GM18502 (cell line): ENCODE measurements at regions not wholly inside any gene's neighbourhood (a gene's known extent, or its start where the extent isn't known, plus 50 kb on each side); places are given as distances from the start of the nearest gene placed in this dataset.

ENCODE experiments used
- ATAC-seq: cut with Tn5 transposase; IDR thresholded peaks from one replicate; pipeline ENCODE4 v1.9.1; 2021; ENCODE audit warnings: mild to moderate bottlenecking; ENCODE audit not compliant: unreplicated experiment, poor library complexity

DNA sequence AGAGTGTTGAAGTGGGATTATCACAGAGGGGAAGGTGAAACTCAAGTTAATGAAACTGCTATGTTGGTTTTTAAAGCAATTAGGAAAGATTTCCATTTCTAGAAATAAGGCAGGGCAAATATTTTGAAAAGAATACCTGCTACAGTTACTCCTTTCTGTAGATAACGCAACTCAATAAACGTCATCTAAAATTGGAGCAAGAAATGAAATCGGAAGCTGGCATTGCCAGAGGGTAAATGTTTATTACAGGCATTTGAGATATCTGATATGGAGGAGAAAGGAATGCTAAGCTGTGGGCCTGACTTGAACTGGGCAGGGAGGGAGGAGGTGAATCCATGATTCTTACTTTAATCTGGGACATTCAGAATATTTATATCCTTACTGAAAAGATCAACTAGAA lies 217.0 kb upstream of the ADARB2 start:
- no peak for ATAC-seq

DNA sequence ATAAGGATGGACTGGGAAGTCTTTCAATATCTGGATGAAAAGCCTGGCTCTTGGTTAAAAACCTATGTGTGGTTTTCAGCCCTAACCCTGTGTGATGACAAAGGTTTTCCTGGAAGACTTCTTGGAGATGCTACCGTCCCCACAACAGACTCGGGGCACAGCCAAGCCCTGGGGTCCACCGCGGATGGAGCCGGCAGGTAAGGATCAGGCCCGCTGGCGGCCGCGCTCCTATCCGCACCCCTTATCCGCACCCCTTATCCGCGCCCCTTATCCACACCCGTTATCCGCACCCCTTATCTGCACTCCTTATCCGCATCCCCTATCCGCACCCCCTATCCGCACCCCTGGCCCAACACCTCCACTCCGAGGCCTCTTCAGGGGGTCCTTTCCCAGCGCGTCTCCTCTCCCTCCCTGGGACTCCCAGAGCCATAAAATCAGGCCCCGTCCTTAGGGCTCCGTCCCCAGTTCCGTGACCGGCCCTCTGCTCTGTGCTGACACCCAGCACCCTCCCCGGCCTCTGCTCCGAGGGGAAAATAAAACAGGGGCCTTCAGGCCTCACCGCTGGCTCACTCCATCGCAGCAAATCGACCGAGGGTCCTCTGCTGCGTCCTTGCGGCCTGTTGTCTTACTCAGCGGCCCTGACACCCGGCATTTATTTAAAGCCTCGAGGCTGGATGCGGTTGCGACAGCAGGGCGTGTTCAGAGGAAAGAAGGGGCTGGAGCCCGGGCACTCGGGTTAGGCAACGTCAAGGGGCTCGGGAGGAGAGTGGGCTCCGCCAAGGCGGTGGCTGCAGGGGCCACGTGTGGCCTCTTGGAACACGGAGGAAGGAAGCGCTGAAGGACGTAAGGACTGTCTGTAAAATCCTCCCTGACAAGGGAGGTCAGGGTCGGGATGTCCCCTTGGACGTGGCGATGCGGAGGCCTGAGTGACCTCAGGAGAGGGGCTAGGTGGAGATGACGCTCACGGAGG lies 215.1 kb upstream of the ADARB2 start:
- ATAC-seq = no peak

DNA sequence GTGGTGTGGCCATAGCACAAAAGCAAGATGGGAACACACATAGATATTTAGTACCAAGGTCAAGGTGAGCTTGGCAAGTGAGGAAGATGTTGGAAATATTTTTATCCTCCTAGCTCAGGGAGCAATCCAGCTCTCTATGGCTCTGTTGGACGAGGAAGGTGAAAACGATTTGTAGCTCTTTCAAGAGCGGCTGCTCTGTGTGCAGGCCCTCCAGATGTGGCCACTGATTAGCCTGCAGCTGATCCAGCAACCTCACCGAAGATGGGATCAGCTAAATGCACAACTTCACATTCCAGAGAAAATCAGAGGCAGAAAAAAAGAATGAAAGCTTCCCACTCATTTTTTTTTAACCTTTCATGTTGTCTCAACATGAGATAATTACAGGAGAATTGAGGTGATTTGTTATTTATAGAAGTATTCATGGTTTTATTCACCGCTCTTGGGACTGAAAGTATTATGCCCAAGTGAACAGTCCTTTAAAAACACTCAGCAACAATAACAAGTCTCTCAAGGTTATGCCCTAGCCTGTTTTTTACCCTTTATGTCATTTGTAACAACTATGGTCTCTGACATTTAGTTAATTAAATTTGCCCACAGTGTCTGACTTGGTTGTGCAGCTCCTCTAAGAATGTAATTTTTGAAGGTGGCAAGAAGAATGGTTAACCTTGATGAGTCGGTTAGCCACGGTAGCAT lies 213.6 kb upstream of the ADARB2 start:
- no peak for ATAC-seq

DNA sequence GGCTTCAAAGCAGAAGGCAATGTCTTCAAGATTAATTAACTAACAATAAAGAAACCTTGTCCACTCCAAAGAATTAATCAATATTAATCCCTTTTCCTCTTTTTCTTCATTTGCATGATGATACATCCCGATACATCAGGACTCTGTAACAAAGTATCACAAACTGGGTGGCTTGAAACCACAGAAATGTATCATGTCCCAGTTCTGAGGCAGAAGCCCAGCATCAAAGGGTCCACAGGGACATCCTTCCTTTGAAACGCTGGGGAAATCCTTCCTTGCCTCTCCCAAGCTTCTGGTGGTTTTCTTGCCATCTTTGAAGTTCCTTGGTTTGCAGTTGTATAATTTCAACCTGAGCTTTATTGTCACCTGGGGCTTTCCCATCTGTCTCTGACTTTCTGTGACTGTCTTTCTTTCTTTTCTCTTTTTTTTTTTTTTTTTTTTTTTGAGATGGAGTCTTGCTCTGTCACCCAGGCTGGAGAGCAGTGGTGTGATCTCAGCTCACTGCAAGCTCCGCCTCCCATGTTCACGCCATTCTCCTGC lies 210.2 kb upstream of the ADARB2 start:
- ATAC-seq = no peak

DNA sequence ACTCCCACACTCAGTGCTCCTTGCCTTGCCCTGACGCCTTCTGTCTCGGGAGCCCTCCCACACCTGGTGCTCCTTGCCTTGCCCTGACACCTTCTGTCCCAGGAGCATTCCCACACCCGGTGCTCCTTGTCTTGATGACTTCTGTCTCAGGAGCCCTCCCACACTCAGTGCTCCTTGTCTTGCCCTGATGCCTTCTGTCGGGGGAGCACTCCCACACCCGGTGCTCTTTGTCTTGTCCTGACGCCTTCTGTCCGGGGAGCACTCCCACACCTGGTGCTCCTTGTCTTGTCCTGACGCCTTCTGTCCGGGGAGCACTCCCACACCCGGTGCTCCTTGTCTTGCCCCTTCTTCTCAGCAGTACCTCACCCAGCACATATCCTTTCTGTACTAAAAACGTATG lies 207.2 kb upstream of the ADARB2 start:
- no peak for ATAC-seq

DNA sequence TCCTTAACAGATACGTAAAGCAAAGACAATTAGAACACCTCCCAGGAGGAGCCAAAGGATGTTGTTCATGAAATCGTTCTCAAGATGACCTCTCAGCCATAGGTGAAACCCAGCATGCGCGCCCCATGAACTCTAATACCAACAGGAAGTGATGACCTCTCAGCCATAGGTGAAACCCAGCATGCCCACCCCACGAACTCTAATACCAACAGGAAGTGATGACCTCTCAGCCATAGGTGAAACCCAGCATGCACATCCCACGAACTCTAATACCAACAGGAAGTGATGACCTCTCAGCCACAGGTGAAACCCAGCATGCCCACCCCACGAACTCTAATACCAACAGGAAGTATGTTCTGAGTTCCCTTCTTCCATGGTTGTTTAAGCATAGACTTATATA lies 205.2 kb upstream of the ADARB2 start:
- no peak for ATAC-seq

DNA sequence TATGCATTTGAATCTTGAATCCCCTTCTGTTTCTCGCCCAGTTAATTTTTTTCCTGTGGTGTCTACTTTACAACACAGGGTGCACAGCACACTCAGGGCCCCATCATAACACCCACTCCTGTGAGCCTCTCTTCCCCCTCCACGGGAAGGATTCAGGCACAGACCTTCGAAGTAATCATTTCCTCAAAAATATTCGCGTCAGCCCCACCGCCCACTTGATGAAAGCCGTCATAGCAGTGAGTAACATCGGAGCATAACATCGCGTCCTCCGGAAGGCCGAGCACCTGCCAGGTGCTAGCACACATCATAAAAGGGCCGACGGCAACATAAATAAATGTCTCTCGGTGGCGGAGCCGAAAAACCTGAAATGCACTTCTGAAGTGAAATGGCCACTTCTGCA lies 201.7 kb upstream of the ADARB2 start:
- ATAC-seq = no peak

DNA sequence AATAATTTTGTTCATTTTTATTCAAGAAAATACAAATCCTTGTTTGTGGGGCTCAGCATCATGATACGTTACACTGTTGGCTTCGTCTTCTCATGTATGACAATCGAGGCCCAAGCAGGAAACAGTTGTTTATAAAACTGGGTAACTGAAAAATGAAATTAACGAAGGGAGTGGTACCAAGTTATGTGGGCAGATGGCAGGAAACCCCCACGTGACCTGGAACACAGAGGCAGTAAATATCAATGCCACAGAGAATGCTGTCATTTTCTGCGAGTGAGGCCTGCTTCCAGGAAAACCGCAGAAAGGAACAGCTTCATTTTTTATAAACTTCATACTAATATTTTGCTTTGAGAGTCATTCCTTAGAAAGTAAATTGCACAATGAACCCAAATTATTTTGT lies 201.0 kb upstream of the ADARB2 start:
- no peak for ATAC-seq

DNA sequence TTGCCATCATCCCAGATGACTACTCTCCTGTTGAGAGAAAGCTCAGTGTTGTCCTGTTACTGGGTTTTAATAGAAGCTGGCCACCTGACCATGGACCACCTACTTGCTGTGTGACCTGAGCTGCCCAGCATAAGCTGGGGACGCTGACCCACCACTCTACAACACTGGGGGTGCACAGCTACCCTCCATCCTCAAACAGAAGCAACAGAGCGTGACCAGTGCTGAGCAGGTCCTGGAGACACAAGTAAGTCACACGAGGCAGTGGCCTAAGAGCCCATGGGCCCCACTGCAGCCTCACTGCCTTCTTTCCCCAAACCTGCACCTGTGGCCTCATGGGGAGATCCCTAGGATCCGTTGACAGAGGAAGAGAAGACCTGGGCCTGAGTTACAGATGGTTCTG lies 198.6 kb upstream of the ADARB2 start:
- ATAC-seq = no peak

DNA sequence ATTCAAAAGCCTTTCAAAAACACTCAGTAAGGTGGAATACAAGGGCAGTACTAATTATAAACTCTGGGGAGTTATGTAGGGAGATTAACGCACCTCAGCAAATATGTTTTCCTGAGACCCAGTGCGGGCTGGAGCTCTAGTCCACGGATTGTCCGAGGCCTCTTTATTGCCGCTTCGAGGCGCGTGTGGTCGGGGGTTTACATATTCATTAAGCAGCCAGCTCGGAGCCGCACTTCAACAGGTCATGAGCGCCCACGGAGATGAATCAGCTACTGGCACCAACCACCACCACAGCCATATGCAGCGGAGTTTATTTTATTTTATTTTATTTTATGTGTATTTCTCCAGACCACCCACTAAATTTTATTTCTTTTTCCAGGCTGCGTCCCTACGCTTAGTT lies 195.9 kb upstream of the ADARB2 start:
- no peak for ATAC-seq

DNA sequence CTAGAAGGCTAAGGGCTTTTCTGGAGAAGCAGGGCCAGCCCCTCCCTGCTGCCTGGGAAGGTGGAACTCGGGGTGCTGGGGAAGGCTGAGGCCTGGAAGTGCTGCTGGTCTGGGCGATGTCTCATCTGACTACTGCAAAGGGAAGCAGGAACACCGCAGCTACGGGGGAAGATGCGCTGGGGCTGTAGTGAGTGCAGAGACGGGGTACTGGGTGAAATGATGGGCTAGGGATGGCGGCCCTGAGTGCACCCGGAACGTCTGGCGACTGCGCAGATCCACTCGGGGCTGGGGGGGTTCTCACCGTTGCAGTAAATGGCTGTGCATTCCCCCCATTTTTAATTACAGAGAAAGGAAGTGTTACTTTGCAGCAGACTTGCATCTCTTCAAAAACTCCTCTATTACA lies 195.4 kb upstream of the ADARB2 start:
- ATAC-seq = no peak

DNA sequence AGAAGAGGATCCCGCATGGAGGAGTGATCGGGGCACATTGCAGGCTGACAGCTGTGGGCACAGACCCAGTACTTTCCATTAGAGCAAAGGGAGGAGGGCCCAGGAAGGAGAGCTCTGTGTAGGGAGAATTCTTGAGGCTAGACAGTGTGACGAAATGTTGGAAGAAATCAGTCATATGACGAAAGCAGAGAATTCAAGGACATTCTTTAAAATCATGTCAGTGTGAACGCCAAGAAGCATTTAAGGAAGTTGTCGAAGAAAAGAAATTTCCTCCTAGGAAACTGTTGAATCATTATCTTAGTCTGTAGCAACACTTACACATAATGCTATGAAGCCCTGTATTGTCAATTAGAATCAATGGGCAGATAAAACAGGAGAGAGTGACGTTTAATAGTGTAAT lies 191.3 kb upstream of the ADARB2 start:
- ATAC-seq = no peak

DNA sequence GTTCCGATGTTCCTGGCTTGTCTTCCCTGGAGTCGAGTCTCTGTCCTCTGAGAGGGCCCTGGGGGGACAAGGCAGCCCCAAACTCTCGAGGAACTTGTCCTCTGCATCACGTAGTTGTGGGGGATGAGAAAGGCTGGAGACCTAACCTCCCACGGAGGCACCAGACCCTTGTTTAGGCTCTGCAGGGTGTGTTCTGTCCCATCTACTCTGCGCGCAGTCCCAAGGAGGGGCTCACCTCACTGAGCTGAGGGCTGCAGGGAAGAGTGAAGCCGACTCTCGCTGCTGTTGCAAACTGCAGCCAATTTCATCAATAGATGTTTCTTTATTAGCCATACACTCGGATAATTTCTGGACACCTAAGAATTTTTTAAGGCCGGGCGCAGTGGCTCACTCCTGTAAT lies 186.7 kb upstream of the ADARB2 start:
- ATAC-seq = no peak

DNA sequence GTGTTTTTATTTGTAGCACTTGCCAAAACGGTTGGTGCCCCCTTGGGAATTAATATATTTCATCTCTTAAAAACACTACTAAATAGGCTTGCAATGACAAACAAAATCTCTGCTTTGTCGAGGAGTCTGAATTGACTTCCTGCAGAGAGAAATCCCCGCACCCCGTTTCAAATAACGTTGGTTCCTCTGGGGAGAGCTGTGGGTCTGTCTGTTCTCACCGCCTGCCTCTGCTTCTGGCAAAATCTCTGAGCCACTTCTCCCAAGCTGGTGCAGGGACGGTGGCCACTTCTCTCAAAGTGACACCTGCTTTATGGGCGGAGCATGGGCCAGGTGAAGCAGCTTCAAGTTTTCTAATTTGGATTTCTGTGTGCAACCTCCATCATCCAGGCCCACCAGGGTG lies 186.3 kb upstream of the ADARB2 start:
- no peak for ATAC-seq

DNA sequence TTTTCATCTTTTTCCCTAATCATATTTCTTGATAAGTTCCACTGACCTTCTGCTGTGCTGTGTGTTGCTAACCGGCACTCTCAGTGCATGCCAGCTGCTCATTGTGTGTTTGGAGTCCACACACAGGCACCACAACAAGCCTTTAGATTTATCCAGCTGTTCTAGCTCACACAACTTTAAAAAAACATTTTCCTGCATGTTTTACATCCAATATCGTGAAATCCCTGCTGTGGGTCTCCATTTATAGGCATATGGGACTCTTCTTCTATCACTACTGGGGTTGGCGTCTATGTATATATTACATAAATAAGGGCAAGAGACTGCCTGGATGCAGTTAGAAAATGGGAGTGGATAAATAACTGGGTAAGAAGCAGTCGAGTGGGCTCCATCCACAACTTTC lies 183.6 kb upstream of the ADARB2 start:
- ATAC-seq = no peak

DNA sequence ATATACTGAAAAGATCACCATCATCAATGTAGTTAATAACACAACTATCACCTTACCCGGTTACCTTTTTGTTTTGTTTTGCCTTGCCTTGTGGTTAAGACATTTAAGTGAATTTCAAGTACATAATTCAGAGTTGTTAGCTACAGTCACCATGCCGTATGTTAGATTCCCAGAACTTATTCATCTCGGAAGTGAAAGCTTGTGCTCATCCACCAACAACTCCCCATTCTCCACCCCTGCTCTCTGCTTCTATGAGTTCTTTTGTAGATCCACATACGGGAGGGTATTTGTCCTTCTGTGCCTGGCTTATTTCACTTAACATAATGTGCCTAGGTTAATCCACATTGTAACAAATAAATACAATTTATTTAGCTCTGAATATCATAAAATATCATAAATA lies 182.8 kb upstream of the ADARB2 start:
- no peak for ATAC-seq

DNA sequence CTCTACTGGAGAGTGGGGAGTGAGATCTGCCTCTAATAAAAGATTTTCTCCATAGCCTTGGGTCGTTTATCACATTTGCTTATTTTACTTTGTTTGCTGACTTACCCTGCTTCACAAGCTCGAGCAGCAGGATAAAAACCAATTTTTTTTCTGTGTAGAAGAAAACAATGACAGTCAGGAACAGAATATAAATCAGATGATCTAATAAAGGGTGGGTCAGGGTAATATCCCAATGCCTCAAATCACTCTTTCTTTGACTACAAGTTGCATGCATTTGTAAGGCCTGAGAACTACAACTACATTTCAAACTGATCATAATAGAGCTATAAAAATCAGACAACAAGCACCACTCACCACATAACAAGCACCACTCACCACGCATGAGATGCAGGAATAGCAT lies 174.4 kb upstream of the ADARB2 start:
- no peak for ATAC-seq

DNA sequence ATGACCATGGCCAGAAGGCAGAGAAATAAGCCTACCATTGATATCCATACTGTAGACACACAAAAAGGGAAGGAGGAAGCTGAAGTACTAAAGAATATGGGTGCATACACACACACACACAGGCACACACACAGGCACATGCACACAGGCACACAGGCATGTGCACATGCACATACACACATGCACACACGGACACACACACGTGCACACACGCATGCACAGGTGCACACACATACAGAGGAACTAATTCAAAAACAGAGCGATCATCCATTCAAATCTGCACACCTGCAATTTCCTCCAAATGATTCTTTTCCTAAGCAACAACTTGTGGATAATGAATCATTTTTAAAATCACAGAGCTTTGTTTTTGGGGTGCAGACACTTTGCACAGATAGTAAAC lies 166.7 kb upstream of the ADARB2 start:
- no peak for ATAC-seq

DNA sequence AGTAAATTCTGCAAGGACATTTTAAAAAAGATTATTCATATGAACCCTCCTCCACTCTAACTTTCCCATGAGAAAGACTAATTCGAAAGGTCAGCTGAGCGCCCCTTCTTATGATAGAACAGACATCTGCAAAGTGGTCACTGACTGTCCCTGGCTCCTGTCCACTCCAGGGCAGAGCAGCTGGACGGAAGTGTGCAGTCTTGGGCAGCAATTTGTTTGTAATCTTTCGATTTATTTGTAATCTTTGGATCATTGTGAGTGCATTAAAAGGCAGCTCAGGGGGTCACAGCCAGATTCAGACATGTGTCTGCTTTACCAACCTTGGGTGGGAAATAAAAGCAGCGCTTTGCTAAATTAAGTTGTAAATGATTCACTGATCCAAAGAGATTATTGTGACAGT lies 158.8 kb upstream of the ADARB2 start:
- ATAC-seq = no peak

DNA sequence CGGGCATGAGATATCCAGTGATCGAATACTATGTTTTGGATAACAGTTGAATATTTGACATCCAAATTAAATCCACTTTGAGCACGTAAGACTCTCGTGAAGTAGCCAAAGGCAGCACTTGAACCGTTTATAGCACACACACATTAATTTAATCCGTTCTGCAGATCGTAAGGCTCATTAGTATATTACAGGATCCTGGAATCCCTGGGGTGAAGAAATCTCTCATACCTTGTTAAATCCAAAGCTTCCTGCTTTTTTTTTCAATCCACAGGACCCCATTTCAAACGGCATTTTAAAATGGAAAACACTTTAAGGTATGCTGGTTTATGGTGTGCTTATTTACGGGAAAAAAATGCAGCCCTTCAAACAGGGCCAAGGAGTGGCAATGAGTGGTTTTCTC lies 158.4 kb upstream of the ADARB2 start:
- ATAC-seq = no peak

DNA sequence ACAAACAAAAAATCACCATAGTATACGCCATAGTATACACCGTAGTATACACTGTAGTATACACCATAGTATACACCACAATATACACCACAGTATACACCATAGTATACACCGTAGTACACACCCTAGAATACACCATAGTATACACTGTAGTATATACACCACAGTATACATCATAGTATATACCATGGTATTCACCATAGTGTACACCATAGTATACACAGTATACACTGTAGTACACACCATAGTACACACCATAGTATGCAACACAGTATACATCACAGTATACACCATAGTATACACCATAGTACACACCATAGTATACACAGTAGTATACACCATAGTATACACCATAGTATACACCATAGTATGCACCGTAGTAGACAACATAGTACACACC lies 157.6 kb upstream of the ADARB2 start:
- no peak for ATAC-seq

DNA sequence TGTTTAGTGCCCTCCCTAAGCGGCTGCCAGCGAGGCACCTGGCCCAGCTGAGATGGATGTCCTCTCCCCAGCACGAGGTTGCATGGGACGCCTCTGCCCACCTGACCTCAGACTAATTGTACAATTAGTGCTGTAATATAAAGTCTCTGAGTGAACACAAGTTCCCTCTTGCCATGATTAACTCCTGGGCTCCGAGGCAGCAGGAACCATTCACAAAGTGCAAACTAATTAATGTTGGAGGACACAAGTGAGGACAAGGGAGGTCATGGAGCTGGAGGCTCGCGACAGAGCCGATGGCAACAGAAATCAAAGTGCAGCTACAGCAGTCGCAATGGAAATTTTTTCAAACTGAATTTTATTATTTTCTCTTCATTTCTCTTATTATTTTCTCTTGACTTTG lies 156.6 kb upstream of the ADARB2 start:
- ATAC-seq = no peak
